ENCODE measurements at regions not wholly inside any gene's neighbourhood (a gene's known extent, or its start where the extent isn't known, plus 50 kb on each side); places are given as distances from the start of the nearest gene placed in this dataset.

DNA sequence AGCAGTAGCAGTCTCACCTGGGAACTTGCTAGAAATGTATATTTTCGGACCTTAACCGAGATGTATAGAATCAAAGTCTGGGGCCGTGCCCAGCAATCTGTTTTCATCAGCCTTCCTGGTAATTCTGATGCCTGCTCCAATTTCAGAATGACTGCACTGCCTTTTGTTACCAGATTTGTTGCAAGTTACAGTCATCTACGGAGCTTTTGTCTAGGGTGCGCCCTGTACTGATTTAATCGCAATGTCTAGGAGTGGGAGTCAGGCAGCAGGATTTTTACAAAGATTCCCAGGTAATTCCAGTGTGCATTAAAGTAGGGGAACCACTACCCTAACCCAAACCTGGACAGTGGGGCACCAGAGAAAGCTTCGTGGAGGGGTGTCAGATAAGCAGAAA is 178.0 kb downstream of the HAUS1 start:
- TF ChIP-seq, protein P1, sequence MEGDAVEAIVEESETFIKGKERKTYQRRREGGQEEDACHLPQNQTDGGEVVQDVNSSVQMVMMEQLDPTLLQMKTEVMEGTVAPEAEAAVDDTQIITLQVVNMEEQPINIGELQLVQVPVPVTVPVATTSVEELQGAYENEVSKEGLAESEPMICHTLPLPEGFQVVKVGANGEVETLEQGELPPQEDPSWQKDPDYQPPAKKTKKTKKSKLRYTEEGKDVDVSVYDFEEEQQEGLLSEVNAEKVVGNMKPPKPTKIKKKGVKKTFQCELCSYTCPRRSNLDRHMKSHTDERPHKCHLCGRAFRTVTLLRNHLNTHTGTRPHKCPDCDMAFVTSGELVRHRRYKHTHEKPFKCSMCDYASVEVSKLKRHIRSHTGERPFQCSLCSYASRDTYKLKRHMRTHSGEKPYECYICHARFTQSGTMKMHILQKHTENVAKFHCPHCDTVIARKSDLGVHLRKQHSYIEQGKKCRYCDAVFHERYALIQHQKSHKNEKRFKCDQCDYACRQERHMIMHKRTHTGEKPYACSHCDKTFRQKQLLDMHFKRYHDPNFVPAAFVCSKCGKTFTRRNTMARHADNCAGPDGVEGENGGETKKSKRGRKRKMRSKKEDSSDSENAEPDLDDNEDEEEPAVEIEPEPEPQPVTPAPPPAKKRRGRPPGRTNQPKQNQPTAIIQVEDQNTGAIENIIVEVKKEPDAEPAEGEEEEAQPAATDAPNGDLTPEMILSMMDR (IDR thresholded peaks at IDR 0.05; ENCODE audit: low read depth, low read length): no peak
- TF ChIP-seq POLR2A (IDR thresholded peaks at IDR 0.05; ENCODE audit: extremely low read depth, insufficient read length) (no peak), MYC (IDR thresholded peaks at IDR 0.05; ENCODE audit: low read depth, low read length) (no peak)
- TF ChIP-seq, protein P2, sequence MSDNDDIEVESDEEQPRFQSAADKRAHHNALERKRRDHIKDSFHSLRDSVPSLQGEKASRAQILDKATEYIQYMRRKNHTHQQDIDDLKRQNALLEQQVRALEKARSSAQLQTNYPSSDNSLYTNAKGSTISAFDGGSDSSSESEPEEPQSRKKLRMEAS (IDR thresholded peaks at IDR 0.05; ENCODE audit: low read depth, low read length): no peak
